GM23338 (cell line): ENCODE measurements at regions not wholly inside any gene's neighbourhood (a gene's known extent, or its start where the extent isn't known, plus 50 kb on each side); places are given as distances from the start of the nearest gene placed in this dataset.

Experiments used
- ATAC-seq: fragments of 200-7000 bp; cut with Tn5 transposase; 3 replicates; pipeline ENCODE4 v1.9.1; 2020
- DNase-seq: peaks from one replicate; pipeline ENCODE4 v3.0.0-alpha.2; 2015; ENCODE audit warnings: low spot score
- H2AFZ ChIP-seq: fragments of 200-600 bp; sonication (generic); 2 replicates; pipeline ENCODE4 v1.8.0; 2016; ENCODE audit warnings: antibody characterized with exemption, mild to moderate bottlenecking, moderate library complexity
- H3F3A ChIP-seq: fragments of 200-600 bp; sonication (generic); replicated peaks from 2 replicates; pipeline ENCODE4 v1.8.0; 2017; ENCODE audit warnings: antibody characterized with exemption, mixed run types, low read depth
- H3K27ac ChIP-seq: fragments of 200-600 bp; sonication (generic); 2 replicates; pipeline ENCODE4 v1.6.1; 2016; ENCODE audit warnings: low read depth
- H3K27me3 ChIP-seq: fragments of 200-600 bp; sonication (generic); 2 replicates; pipeline ENCODE4 v1.8.0; 2016; ENCODE audit warnings: mild to moderate bottlenecking, mixed run types, moderate library complexity; ENCODE audit not compliant: insufficient read depth
- H3K36me3 ChIP-seq: fragments of 200-600 bp; sonication (generic); 2 replicates; pipeline ENCODE4 v1.8.0; 2016; ENCODE audit warnings: mild to moderate bottlenecking; ENCODE audit not compliant: insufficient read depth
- H3K4me1 ChIP-seq: fragments of 200-600 bp; sonication (generic); 2 replicates; pipeline ENCODE4 v1.8.0; 2016; ENCODE audit warnings: mild to moderate bottlenecking, moderate library complexity; ENCODE audit not compliant: insufficient read depth
- H3K4me2 ChIP-seq: fragments of 200-600 bp; sonication (generic); 2 replicates; pipeline ENCODE4 v1.7.1; 2017; ENCODE audit warnings: mixed run types
- H3K4me3 ChIP-seq: fragments of 200-600 bp; sonication (generic); 2 replicates; pipeline ENCODE4 v1.6.1; 2016; ENCODE audit warnings: mixed run types
- H3K79me2 ChIP-seq: fragments of 200-600 bp; sonication (generic); replicated peaks from 2 replicates; pipeline ENCODE4 v1.8.0; 2017; ENCODE audit warnings: mild to moderate bottlenecking; ENCODE audit not compliant: insufficient read depth
- H3K9me2 ChIP-seq: fragments of 200-600 bp; sonication (generic); 2 replicates; pipeline ENCODE4 v1.8.0; 2017; ENCODE audit not compliant: insufficient read depth
- H4K20me1 ChIP-seq: fragments of 200-600 bp; sonication (generic); replicated peaks from 2 replicates; pipeline ENCODE4 v1.8.0; 2017; ENCODE audit warnings: mild to moderate bottlenecking; ENCODE audit not compliant: insufficient read depth
- H3K27ac Mint-ChIP-seq: 2 replicates; pipeline ENCODE4 v1.8.0; 2020; ENCODE audit warnings: inconsistent platforms, mild to moderate bottlenecking, moderate library complexity, mixed read lengths
- H3K27me3 Mint-ChIP-seq: 3 replicates; pipeline ENCODE4 v1.8.0; 2022; ENCODE audit warnings: low read depth, mild to moderate bottlenecking, moderate library complexity, mixed read lengths, inconsistent platforms; ENCODE audit not compliant: insufficient read depth, poor library complexity
- H3K36me3 Mint-ChIP-seq: 3 replicates; pipeline ENCODE4 v1.8.0; 2021; ENCODE audit warnings: low read depth, mild to moderate bottlenecking, inconsistent platforms, moderate library complexity, mixed read lengths
- H3K4me1 Mint-ChIP-seq: 3 replicates; pipeline ENCODE4 v1.8.0; 2020; ENCODE audit warnings: mild to moderate bottlenecking, inconsistent platforms, mixed read lengths
- H3K4me3 Mint-ChIP-seq: 3 replicates; pipeline ENCODE4 v1.8.0; 2021; ENCODE audit warnings: moderate library complexity, mild to moderate bottlenecking, inconsistent platforms, mixed read lengths
- H3K9me3 Mint-ChIP-seq: 3 replicates; pipeline ENCODE4 v1.8.0; 2020; ENCODE audit warnings: moderate library complexity, mild to moderate bottlenecking, inconsistent platforms, mixed read lengths
- CREB1 ChIP-seq: fragments of 250-450 bp; sonication (Bioruptor Pico); IDR thresholded peaks from 2 replicates; pipeline ENCODE4 v1.5.0; 2020; ENCODE audit warnings: low read depth, mild to moderate bottlenecking, moderate library complexity
- CTCF ChIP-seq, 2 experiments: fragments of 200-600 bp in 1 of 2; sonication (generic) in 1 of 2; conservative IDR thresholded peaks; 2 replicates each; pipeline versions ENCODE4 v1.5.1 to v1.6.1; 2016 to 2017; ENCODE audit warnings: antibody characterized with exemption in 2 of 2, low read depth in 2 of 2, mild to moderate bottlenecking in 2 of 2, moderate library complexity in 1 of 2
- EZH2phosphoT487 ChIP-seq: fragments of 200-600 bp; sonication (generic); IDR thresholded peaks from one replicate; pipeline ENCODE4 v1.8.1; 2018; ENCODE audit warnings: antibody characterized with exemption; ENCODE audit not compliant: unreplicated experiment
- POLR2AphosphoS5 ChIP-seq: IDR thresholded peaks from 2 replicates; pipeline ENCODE4 v1.6.1; 2016; ENCODE audit warnings: antibody characterized with exemption, low read depth
- STAT1 ChIP-seq: IDR thresholded peaks from one replicate; pipeline ENCODE4 v1.6.1; 2016; ENCODE audit warnings: antibody characterized with exemption; ENCODE audit not compliant: unreplicated experiment
- ZNF114 ChIP-seq: fragments of 250-450 bp; sonication (Bioruptor Pico); IDR thresholded peaks from 2 replicates; pipeline ENCODE4 v1.5.0; 2020; ENCODE audit warnings: mild to moderate bottlenecking, moderate library complexity
- ZNF331 ChIP-seq: fragments of 250-450 bp; sonication (Bioruptor Pico); IDR thresholded peaks from 2 replicates; pipeline ENCODE4 v1.5.0; 2020; ENCODE audit warnings: low read depth, mild to moderate bottlenecking, moderate library complexity
- TF ChIP-seq, protein P1 (sequence below): fragments of 250-450 bp; sonication (Bioruptor Pico); IDR thresholded peaks from 2 replicates; pipeline ENCODE4 v1.5.0; 2020; ENCODE audit warnings: mild to moderate bottlenecking, moderate library complexity

DNA sequence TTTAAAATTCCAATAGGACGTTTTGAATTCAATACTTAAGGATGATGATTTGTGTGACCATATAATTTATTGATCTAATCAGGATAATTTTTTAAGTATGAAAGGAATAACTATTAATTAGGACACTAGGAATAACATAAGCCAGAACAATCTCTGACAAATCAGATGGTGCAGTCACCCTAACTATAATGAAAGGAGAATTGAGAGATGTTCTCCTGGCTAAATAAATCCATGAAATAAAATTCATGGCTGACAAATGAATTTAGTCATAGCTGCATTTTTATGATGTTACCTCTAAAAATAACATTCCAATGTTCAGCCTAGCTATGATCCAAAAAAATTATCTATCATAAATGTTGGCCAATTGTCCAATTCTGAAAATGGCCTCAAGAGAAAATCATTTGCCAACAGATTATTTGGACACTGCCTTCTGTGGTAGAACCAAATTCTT lies 190.6 kb upstream of the NEIL3 start:
- Histone ChIP-seq H3K4me2 (no peak overlapping the region), H3K27ac (no peak overlapping the region), H3K9me2 (0 out of 2 replicates have a peak, but pooled peaks cover 5% of the 10 kb centered on the region), H3K79me2 (no peaks in the 10 kb centered on the region), H3K4me3 (no peak overlapping the region), H3K36me3 (no peaks in the 10 kb centered on the region), H3K27me3 (no peaks in the 10 kb centered on the region), H4K20me1 (no peaks in the 10 kb centered on the region), H3K4me1 (peaks cover 24% of the 10 kb centered on the region), H3F3A (no peaks in the 10 kb centered on the region), H2AFZ (no peak overlapping the region)
- peaks cover 2% of the 10 kb centered on the region for H3K27me3 Mint-ChIP-seq
- DNase-seq (no peak), ATAC-seq (no peak)
- H3K4me3 Mint-ChIP-seq = no peak overlapping the region
- no peak overlapping the region for H3K27ac Mint-ChIP-seq
- TF ChIP-seq CREB1 (CRISPR knock-in tag) (no peak), ZNF331 (CRISPR knock-in tag) (no peak)
- H3K4me1 Mint-ChIP-seq = peaks cover 11% of the 10 kb centered on the region
- peaks cover 15% of the 10 kb centered on the region; the same call in 2 of the 3 replicates for H3K9me3 Mint-ChIP-seq
- peaks cover 10% of the 10 kb centered on the region; the same call in 1 of the 3 replicates for H3K36me3 Mint-ChIP-seq

- Histone ChIP-seq H3K4me1 (peaks cover 24% of the 10 kb centered on the region), H3K36me3 (no peaks in the 10 kb centered on the region), H2AFZ (no peak overlapping the region), H3K27ac (no peak overlapping the region), H4K20me1 (no peaks in the 10 kb centered on the region), H3K27me3 (no peaks in the 10 kb centered on the region), H3F3A (no peaks in the 10 kb centered on the region), H3K4me2 (no peak overlapping the region), H3K4me3 (no peak overlapping the region), H3K79me2 (no peaks in the 10 kb centered on the region), H3K9me2 (0 out of 2 replicates have a peak, but pooled peaks cover 5% of the 10 kb centered on the region)
- Mint-ChIP-seq H3K9me3 (peaks cover 15% of the 10 kb centered on the region; the same call in 2 of the 3 replicates), H3K4me3 (no peak overlapping the region), H3K27ac (no peak overlapping the region), H3K36me3 (peaks cover 10% of the 10 kb centered on the region; the same call in 1 of the 3 replicates), H3K27me3 (peaks cover 2% of the 10 kb centered on the region), H3K4me1 (peaks cover 11% of the 10 kb centered on the region)
- ATAC-seq (no peak), DNase-seq (no peak)
- TF ChIP-seq ZNF114 (no peak), CREB1 (CRISPR knock-in tag) (no peak), ZNF331 (CRISPR knock-in tag) (no peak), STAT1 (no peak), POLR2AphosphoS5 (no peak), CTCF (conservative IDR thresholded peaks at IDR 0.05; ENCODE audit: low read depth in 2 of 2) (no peak), EZH2phosphoT487 (no peak)
- TF ChIP-seq, protein P1, sequence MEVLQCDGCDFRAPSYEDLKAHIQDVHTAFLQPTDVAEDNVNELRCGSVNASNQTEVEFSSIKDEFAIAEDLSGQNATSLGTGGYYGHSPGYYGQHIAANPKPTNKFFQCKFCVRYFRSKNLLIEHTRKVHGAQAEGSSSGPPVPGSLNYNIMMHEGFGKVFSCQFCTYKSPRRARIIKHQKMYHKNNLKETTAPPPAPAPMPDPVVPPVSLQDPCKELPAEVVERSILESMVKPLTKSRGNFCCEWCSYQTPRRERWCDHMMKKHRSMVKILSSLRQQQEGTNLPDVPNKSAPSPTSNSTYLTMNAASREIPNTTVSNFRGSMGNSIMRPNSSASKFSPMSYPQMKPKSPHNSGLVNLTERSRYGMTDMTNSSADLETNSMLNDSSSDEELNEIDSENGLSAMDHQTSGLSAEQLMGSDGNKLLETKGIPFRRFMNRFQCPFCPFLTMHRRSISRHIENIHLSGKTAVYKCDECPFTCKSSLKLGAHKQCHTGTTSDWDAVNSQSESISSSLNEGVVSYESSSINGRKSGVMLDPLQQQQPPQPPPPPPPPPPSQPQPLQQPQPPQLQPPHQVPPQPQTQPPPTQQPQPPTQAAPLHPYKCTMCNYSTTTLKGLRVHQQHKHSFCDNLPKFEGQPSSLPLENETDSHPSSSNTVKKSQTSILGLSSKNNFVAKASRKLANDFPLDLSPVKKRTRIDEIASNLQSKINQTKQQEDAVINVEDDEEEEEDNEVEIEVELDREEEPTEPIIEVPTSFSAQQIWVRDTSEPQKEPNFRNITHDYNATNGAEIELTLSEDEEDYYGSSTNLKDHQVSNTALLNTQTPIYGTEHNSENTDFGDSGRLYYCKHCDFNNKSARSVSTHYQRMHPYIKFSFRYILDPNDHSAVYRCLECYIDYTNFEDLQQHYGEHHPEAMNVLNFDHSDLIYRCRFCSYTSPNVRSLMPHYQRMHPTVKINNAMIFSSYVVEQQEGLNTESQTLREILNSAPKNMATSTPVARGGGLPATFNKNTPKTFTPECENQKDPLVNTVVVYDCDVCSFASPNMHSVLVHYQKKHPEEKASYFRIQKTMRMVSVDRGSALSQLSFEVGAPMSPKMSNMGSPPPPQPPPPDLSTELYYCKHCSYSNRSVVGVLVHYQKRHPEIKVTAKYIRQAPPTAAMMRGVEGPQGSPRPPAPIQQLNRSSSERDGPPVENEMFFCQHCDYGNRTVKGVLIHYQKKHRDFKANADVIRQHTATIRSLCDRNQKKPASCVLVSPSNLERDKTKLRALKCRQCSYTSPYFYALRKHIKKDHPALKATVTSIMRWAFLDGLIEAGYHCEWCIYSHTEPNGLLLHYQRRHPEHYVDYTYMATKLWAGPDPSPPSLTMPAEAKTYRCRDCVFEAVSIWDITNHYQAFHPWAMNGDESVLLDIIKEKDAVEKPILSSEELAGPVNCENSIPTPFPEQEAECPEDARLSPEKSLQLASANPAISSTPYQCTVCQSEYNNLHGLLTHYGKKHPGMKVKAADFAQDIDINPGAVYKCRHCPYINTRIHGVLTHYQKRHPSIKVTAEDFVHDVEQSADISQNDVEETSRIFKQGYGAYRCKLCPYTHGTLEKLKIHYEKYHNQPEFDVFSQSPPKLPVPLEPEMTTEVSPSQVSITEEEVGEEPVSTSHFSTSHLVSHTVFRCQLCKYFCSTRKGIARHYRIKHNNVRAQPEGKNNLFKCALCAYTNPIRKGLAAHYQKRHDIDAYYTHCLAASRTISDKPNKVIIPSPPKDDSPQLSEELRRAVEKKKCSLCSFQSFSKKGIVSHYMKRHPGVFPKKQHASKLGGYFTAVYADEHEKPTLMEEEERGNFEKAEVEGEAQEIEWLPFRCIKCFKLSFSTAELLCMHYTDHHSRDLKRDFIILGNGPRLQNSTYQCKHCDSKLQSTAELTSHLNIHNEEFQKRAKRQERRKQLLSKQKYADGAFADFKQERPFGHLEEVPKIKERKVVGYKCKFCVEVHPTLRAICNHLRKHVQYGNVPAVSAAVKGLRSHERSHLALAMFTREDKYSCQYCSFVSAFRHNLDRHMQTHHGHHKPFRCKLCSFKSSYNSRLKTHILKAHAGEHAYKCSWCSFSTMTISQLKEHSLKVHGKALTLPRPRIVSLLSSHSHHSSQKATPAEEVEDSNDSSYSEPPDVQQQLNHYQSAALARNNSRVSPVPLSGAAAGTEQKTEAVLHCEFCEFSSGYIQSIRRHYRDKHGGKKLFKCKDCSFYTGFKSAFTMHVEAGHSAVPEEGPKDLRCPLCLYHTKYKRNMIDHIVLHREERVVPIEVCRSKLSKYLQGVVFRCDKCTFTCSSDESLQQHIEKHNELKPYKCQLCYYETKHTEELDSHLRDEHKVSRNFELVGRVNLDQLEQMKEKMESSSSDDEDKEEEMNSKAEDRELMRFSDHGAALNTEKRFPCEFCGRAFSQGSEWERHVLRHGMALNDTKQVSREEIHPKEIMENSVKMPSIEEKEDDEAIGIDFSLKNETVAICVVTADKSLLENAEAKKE (CRISPR knock-in tag) = no peak
Observed at GRCh38 chr4:177119691-177120090, 190.0 kb upstream of the NEIL3 start.
